IMR-90 (cell line): ENCODE measurements at regions not wholly inside any gene's neighbourhood (a gene's known extent, or its start where the extent isn't known, plus 50 kb on each side); places are given as distances from the start of the nearest gene placed in this dataset.

Experiments
- ATAC-seq: fragments of 200-7000 bp; cut with Tn5 transposase; 2 replicates; pipeline ENCODE4 v1.9.1; 2020; ENCODE audit warnings: low read depth, mild to moderate bottlenecking, moderate library complexity
- BruUV-seq: library from RNA; stranded (reverse); fragments of 400-500 nt; replicated peaks from 2 replicates; lab custom pipeline; 2021; lab: Mats Ljungman, UMichigan
- CTCF ChIA-PET: fragments of 300-600 bp; formaldehyde crosslinking; extraction: SDS; loops from one replicate; lab custom pipeline; 2021; ENCODE audit warnings: antibody characterized with exemption; lab: Yijun Ruan, JAX
- POLR2A ChIA-PET: fragments of 300-600 bp; sonication (Branson Sonifier 250); formaldehyde crosslinking; loops from one replicate; lab custom pipeline; 2022; ENCODE audit warnings: antibody characterized with exemption; ENCODE audit not compliant: unreplicated experiment; lab: Charles Lee
- DNase-seq: peaks from one replicate; pipeline ENCODE4 v3.0.0; 2013
- H2AFZ ChIP-seq: replicated peaks from 2 replicates; pipeline ENCODE3; 2013; ENCODE audit warnings: low read length, mild to moderate bottlenecking; ENCODE audit not compliant: poor library complexity
- H2AK5ac ChIP-seq: 2 replicates; pipeline ENCODE4 v1.6.1; 2013; ENCODE audit warnings: low read depth, low read length, inconsistent platforms
- H2AK9ac ChIP-seq: replicated peaks from 2 replicates; pipeline ENCODE3; 2013; ENCODE audit warnings: mild to moderate bottlenecking, low read depth, low read length, moderate library complexity; ENCODE audit not compliant: poor library complexity
- H2BK120ac ChIP-seq: 2 replicates; pipeline ENCODE4 v1.6.1; 2013; ENCODE audit warnings: low read depth, low read length, inconsistent platforms
- H2BK15ac ChIP-seq: 3 replicates; pipeline ENCODE4 v1.6.1; 2013; ENCODE audit warnings: low read depth, low read length, inconsistent platforms
- H2BK20ac ChIP-seq: 2 replicates; pipeline ENCODE4 v1.6.1; 2013; ENCODE audit warnings: low read depth, mild to moderate bottlenecking, inconsistent platforms, low read length, moderate library complexity
- H2BK5ac ChIP-seq: 2 replicates; pipeline ENCODE4 v1.6.1; 2013; ENCODE audit warnings: mild to moderate bottlenecking, low read depth, low read length, inconsistent platforms; ENCODE audit not compliant: poor library complexity, severe bottlenecking
- H3K14ac ChIP-seq: replicated peaks from 2 replicates; pipeline ENCODE4 v1.6.1; 2013; ENCODE audit warnings: low read depth, low read length, inconsistent platforms
- H3K18ac ChIP-seq: 2 replicates; pipeline ENCODE4 v1.6.1; 2013; ENCODE audit warnings: low read depth, low read length, control low read depth
- H3K23ac ChIP-seq: 2 replicates; pipeline ENCODE4 v1.6.1; 2013; ENCODE audit warnings: low read depth, low read length, inconsistent platforms
- H3K27ac ChIP-seq: 2 replicates; pipeline ENCODE4 v1.5.1; 2013; ENCODE audit warnings: mild to moderate bottlenecking, control low read depth, low read length; ENCODE audit not compliant: insufficient read depth
- H3K27me3 ChIP-seq: 2 replicates; pipeline ENCODE4 v1.6.1; 2013; ENCODE audit warnings: low read length; ENCODE audit not compliant: control insufficient read depth, insufficient read depth
- H3K36me3 ChIP-seq: 2 replicates; pipeline ENCODE4 v1.6.1; 2013; ENCODE audit warnings: low read length, mixed read lengths; ENCODE audit not compliant: control insufficient read depth, insufficient read depth
- H3K4ac ChIP-seq: 2 replicates; pipeline ENCODE4 v1.6.1; 2013; ENCODE audit warnings: low read depth, low read length, inconsistent platforms
- H3K4me1 ChIP-seq: 2 replicates; pipeline ENCODE4 v1.6.1; 2013; ENCODE audit warnings: low read length, mixed read lengths; ENCODE audit not compliant: control insufficient read depth, insufficient read depth
- H3K4me2 ChIP-seq: 2 replicates; pipeline ENCODE4 v1.6.1; 2013; ENCODE audit warnings: low read depth, mild to moderate bottlenecking, control low read depth, low read length, moderate library complexity
- H3K4me3 ChIP-seq: 2 replicates; pipeline ENCODE4 v1.5.1; 2013; ENCODE audit warnings: low read depth, mild to moderate bottlenecking, control low read depth, low read length, moderate library complexity; ENCODE audit not compliant: insufficient read depth
- H3K56ac ChIP-seq: 2 replicates; pipeline ENCODE4 v1.6.1; 2013; ENCODE audit warnings: low read length, inconsistent platforms; ENCODE audit not compliant: insufficient read depth; ENCODE audit errors: extremely low read depth
- H3K79me1 ChIP-seq, 2 experiments: 2 replicates each; pipeline ENCODE4 v1.6.1; 2013; ENCODE audit warnings: low read length in 2 of 2, inconsistent platforms in 1 of 2, low read depth in 1 of 2
- H3K9ac ChIP-seq: 2 replicates; pipeline ENCODE4 v1.6.1; 2013; ENCODE audit warnings: low read depth, low read length, control low read depth
- H3K9me1 ChIP-seq: 2 replicates; pipeline ENCODE4 v1.6.1; 2013; ENCODE audit warnings: low read length, inconsistent platforms; ENCODE audit not compliant: insufficient read depth
- H3K9me3 ChIP-seq: 2 replicates; pipeline ENCODE4 v1.6.1; 2013; ENCODE audit warnings: low read length; ENCODE audit not compliant: control insufficient read depth, insufficient read depth
- H4K20me1 ChIP-seq: 2 replicates; pipeline ENCODE4 v1.6.1; 2013; ENCODE audit warnings: low read length, inconsistent platforms; ENCODE audit not compliant: insufficient read depth
- H4K5ac ChIP-seq: 2 replicates; pipeline ENCODE4 v1.6.1; 2013; ENCODE audit warnings: mild to moderate bottlenecking, low read depth, low read length, control low read depth
- H4K8ac ChIP-seq, 2 experiments: 2 replicates each; pipeline ENCODE4 v1.6.1; 2013; ENCODE audit warnings: low read depth in 2 of 2, low read length in 2 of 2, control low read depth in 1 of 2, inconsistent platforms in 1 of 2
- H4K91ac ChIP-seq: 2 replicates; pipeline ENCODE4 v1.6.1; 2013; ENCODE audit warnings: low read depth, low read length, inconsistent platforms; ENCODE audit not compliant: insufficient read depth
- BHLHE40 ChIP-seq: fragments of 150-350 bp; IDR thresholded peaks from 2 replicates; pipeline ENCODE4 v1.6.1; 2016; ENCODE audit warnings: mild to moderate bottlenecking, low read depth, low read length
- CHD1 ChIP-seq: IDR thresholded peaks from 2 replicates; pipeline ENCODE4 v1.6.1; 2012; ENCODE audit warnings: low read depth, low read length, improper control_type of control experiment
- MAZ ChIP-seq: IDR thresholded peaks from 2 replicates; pipeline ENCODE4 v1.6.1; 2012; ENCODE audit warnings: low read depth, mild to moderate bottlenecking, low read length, improper control_type of control experiment, moderate library complexity, borderline replicate concordance
- WGBS, 2 experiments: methylation state at CpG; one replicate each; pipeline versions ENCODE4 v1.1.5 to v1.1.7; 2013; ENCODE audit warnings: missing lambda C conversion rate in 2 of 2; ENCODE audit not compliant: insufficient read length in 1 of 2; ENCODE audit errors: extremely low coverage in 2 of 2; 5-methylcytosine and 5-hydroxymethylcytosine counted together
- dilution Hi-C: fragments of 300-500 bp; cut with HindIII; formaldehyde crosslinking; loops from one replicate; pipeline ENCODE4 v1.14.3; 2018; ENCODE audit warnings: low sequenced_read_pairs; ENCODE audit not compliant: unreplicated experiment
- in situ Hi-C: fragments of 300-500 bp; cut with MboI; formaldehyde crosslinking; loops from 3 replicates; pipeline ENCODE4 v1.14.3; 2019; ENCODE audit warnings: low sequenced_read_pairs, inconsistent platforms, mixed read lengths
- intact Hi-C: fragments of 100-400 bp; cut with micrococcal nuclease; formaldehyde crosslinking; loops from 2 replicates; pipeline ENCODE4 v1.10.0; 2022

DNA sequence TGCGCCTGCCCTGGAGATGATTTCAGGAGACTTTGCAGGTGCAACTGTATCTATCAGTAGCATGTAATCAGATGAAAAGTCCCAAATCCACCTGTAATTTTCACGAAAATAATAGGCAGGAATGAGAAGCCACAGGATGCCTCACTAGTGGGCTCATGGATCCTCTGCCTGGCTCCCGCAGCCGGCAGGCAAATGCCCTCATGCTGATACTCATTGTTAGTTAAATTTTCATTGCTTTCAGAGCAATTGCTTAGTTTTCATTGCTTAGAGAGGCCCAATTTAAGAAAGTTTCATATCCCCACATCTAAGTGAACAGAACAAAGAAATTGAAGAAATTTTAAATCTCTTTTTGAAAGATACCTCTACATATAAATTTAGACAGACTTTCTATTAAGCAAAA is 57.6 kb upstream of the CTDP1 start:
- Histone ChIP-seq H3K9me3 (peaks cover 6% of the 10 kb centered on the region; the same call in 1 of the 2 replicates), H3K36me3 (no peaks in the 10 kb centered on the region), H3K9me1 (no peaks in the 10 kb centered on the region), H3K18ac (no peak overlapping the region), H3K4me2 (no peak overlapping the region), H3K56ac (no peak overlapping the region), H3K4ac (no peak overlapping the region), H2BK20ac (no peak overlapping the region), H4K8ac (no peak overlapping the region), H2BK5ac (no peak overlapping the region), H4K5ac (no peak overlapping the region), H3K4me3 (no peak overlapping the region), H2BK120ac (no peak overlapping the region), H3K9ac (no peak overlapping the region), H2AFZ (no peak overlapping the region), H3K27me3 (peaks cover 29% of the 10 kb centered on the region), H2AK5ac (no peak overlapping the region), H4K91ac (no peak overlapping the region), H2BK15ac (no peak overlapping the region), H3K14ac (no peak overlapping the region), H2AK9ac (no peak overlapping the region), H3K23ac (no peak overlapping the region), H3K4me1 (no peaks in the 10 kb centered on the region), H3K79me1 (no peaks in the 10 kb centered on the region), H4K20me1 (no peaks in the 10 kb centered on the region), H3K27ac (no peak overlapping the region)
- DNase-seq (no peak), ATAC-seq (no peak)
- ChIA-PET CTCF (no interaction called here), POLR2A (no interaction called here)
- TF ChIP-seq MAZ (no peak), BHLHE40 (no peak), CHD1 (no peak)
- dilution Hi-C loops (no loop called here), in situ Hi-C loops (no loop called here), intact Hi-C loops (no loop called here)
- no CpG with 5 or more reads among the region's 4 CpGs for WGBS, 2 experiments
- no TSS peak for BruUV-seq
